A549 (cell line): ENCODE measurements at regions not wholly inside any gene's neighbourhood (a gene's known extent, or its start where the extent isn't known, plus 50 kb on each side); places are given as distances from the start of the nearest gene placed in this dataset.

Experiments
- ATAC-seq, 2 experiments: fragments of 200-7000 bp in 1 of 2; fragments of >200 bp in 1 of 2; cut with Nextera tagmentation in 1 of 2; cut with Tn5 transposase in 1 of 2; 3 replicates each; pipeline versions ENCODE4 v1.8.0 to v1.9.1; 2018 to 2020; ENCODE audit warnings: mild to moderate bottlenecking in 1 of 2, moderate library complexity in 1 of 2
- CTCF ChIA-PET: fragments of 300-600 bp; sonication (Branson Sonifier 250); formaldehyde crosslinking; extraction: SDS; loops from one replicate; lab custom pipeline; 2021; ENCODE audit warnings: antibody characterized with exemption, inconsistent platforms; lab: Yijun Ruan, JAX
- POLR2A ChIA-PET: fragments of 350-600 bp; formaldehyde crosslinking; extraction: SDS; loops from one replicate; lab custom pipeline; 2021; ENCODE audit warnings: antibody characterized with exemption, inconsistent platforms; lab: Yijun Ruan, JAX
- DNase-seq, 2 experiments: peaks; one replicate each; pipeline versions ENCODE4 v3.0.0 to v3.0.0-alpha.2; 2011 to 2016; ENCODE audit warnings: low read depth in 1 of 2, low spot score in 1 of 2
- FAIRE-seq: peaks from 2 replicates; lab custom pipeline; 2011; peaks lifted over from hg19 to GRCh38; lab: Jason Lieb, UNC
- H3K27ac ChIP-seq, 2 experiments: fragments of >200 bp; sonication (Bioruptor Twin); formaldehyde crosslinking; 3 replicates each; pipeline ENCODE4 v1.5.1; 2016 to 2017
- H3K4me1 ChIP-seq: fragments of >200 bp; sonication (Bioruptor Twin); formaldehyde crosslinking; 3 replicates; pipeline ENCODE4 v1.6.1; 2016
- H3K4me2 ChIP-seq: fragments of >200 bp; sonication (Bioruptor Twin); formaldehyde crosslinking; 3 replicates; pipeline ENCODE4 v1.6.1; 2016
- H3K4me3 ChIP-seq: fragments of >200 bp; sonication (Bioruptor Twin); formaldehyde crosslinking; 3 replicates; pipeline ENCODE4 v1.5.1; 2016
- H3K9me3 ChIP-seq: fragments of >200 bp; sonication (Bioruptor Twin); formaldehyde crosslinking; 3 replicates; pipeline ENCODE4 v1.6.1; 2016
- CEBPB ChIP-seq, 2 experiments: fragments of >200 bp in 1 of 2; sonication (Bioruptor Twin) in 1 of 2; formaldehyde crosslinking in 1 of 2; IDR thresholded peaks; 2 replicates each; pipeline ENCODE4 v1.6.1; 2012 to 2016
- ELK1 ChIP-seq: fragments of 150-350 bp; IDR thresholded peaks from 2 replicates; pipeline ENCODE4 v1.6.1; 2014; ENCODE audit warnings: low read depth, mild to moderate bottlenecking, low read length
- EP300 ChIP-seq, 2 experiments: fragments of >200 bp; sonication (Bioruptor Twin); formaldehyde crosslinking; IDR thresholded peaks; 2 replicates in 1 of 2; 3 replicates in 1 of 2; pipeline ENCODE4 v1.6.1; 2016 to 2017
- FOSL2 ChIP-seq, 2 experiments: fragments of 450-650 bp in 1 of 2; fragments of >200 bp in 1 of 2; sonication (Bioruptor Twin) in 1 of 2; formaldehyde crosslinking; IDR thresholded peaks; 2 replicates each; pipeline versions ENCODE4 v1.5.0 to v1.6.1; 2016 to 2020; ENCODE audit warnings: mild to moderate bottlenecking in 1 of 2, moderate library complexity in 1 of 2
- FOXS1 ChIP-seq: fragments of 250-450 bp; sonication (Bioruptor Pico); IDR thresholded peaks from 2 replicates; pipeline ENCODE4 v1.5.0; 2020; ENCODE audit warnings: mild to moderate bottlenecking, moderate library complexity
- GATA3 ChIP-seq: IDR thresholded peaks from 2 replicates; pipeline ENCODE4 v1.6.1; 2012; ENCODE audit warnings: borderline replicate concordance
- HMGXB4 ChIP-seq: fragments of 250-450 bp; sonication (Bioruptor Pico); IDR thresholded peaks from 2 replicates; pipeline ENCODE4 v1.5.0; 2021; ENCODE audit warnings: mild to moderate bottlenecking, moderate library complexity, borderline replicate concordance
- HOXA7 ChIP-seq: fragments of 250-450 bp; sonication (Bioruptor Pico); IDR thresholded peaks from 2 replicates; pipeline ENCODE4 v1.5.0; 2020; ENCODE audit warnings: mild to moderate bottlenecking, moderate library complexity
- HOXB13 ChIP-seq: fragments of 250-450 bp; sonication (Bioruptor Pico); IDR thresholded peaks from 2 replicates; pipeline ENCODE4 v1.5.0; 2020; ENCODE audit warnings: low read depth, mild to moderate bottlenecking, moderate library complexity
- HOXB5 ChIP-seq: fragments of 250-450 bp; sonication (Bioruptor Pico); IDR thresholded peaks from 2 replicates; pipeline ENCODE4 v1.5.0; 2020; ENCODE audit warnings: mild to moderate bottlenecking, moderate library complexity
- JUNB ChIP-seq: fragments of >200 bp; sonication (Bioruptor Twin); formaldehyde crosslinking; IDR thresholded peaks from 2 replicates; pipeline ENCODE4 v1.6.1; 2016
- MAX ChIP-seq: IDR thresholded peaks from 2 replicates; pipeline ENCODE4 v1.6.1; 2012
- NFE2L2 ChIP-seq: fragments of 150-350 bp; conservative IDR thresholded peaks from 2 replicates; pipeline ENCODE4 v1.6.1; 2014; ENCODE audit warnings: low read length
- POLR2AphosphoS2 ChIP-seq: conservative IDR thresholded peaks from 2 replicates; pipeline ENCODE4 v1.6.1; 2012; ENCODE audit warnings: low read length, improper control_type of control experiment, inconsistent platforms
- RAD21 ChIP-seq, 2 experiments: fragments of >200 bp in 1 of 2; sonication (Bioruptor Twin) in 1 of 2; formaldehyde crosslinking in 1 of 2; IDR thresholded peaks in 1 of 2; conservative IDR thresholded peaks in 1 of 2; 2 replicates in 1 of 2; 3 replicates in 1 of 2; pipeline ENCODE4 v1.6.1; 2012 to 2018; ENCODE audit warnings: inconsistent platforms in 1 of 2
- RARB ChIP-seq: fragments of 250-450 bp; sonication (Bioruptor Pico); IDR thresholded peaks from 2 replicates; pipeline ENCODE4 v1.8.0; 2021; ENCODE audit warnings: mild to moderate bottlenecking, moderate library complexity
- RNF2 ChIP-seq: fragments of 200-600 bp; sonication (generic); IDR thresholded peaks from 2 replicates; pipeline ENCODE4 v1.6.1; 2016; ENCODE audit warnings: low read depth, mild to moderate bottlenecking, antibody characterized with exemption, moderate library complexity, borderline replicate concordance
- SMC3 ChIP-seq: fragments of >200 bp; sonication (Bioruptor Twin); formaldehyde crosslinking; IDR thresholded peaks from 3 replicates; pipeline ENCODE4 v1.6.1; 2018; ENCODE audit warnings: inconsistent platforms
- ZC3H11A ChIP-seq: fragments of 450-650 bp; IDR thresholded peaks from 2 replicates; pipeline ENCODE4 v1.6.1; 2014; ENCODE audit warnings: antibody characterized with exemption, mild to moderate bottlenecking
- ZFP36 ChIP-seq: fragments of 450-650 bp; IDR thresholded peaks from 2 replicates; pipeline ENCODE4 v1.6.1; 2014; ENCODE audit warnings: borderline replicate concordance; ENCODE audit not compliant: partially characterized antibody
- WGBS: methylation state at CpG from one replicate; pipeline ENCODE4 v1.1.6; 2017; ENCODE audit errors: missing lambda C conversion rate; 5-methylcytosine and 5-hydroxymethylcytosine counted together
- TF ChIP-seq, protein P1 (sequence below): IDR thresholded peaks from 2 replicates; pipeline ENCODE4 v1.6.1; 2012
- TF ChIP-seq, protein P2 (sequence below): fragments of >200 bp; sonication (Bioruptor Twin); formaldehyde crosslinking; IDR thresholded peaks from 2 replicates; pipeline ENCODE4 v1.6.1; 2016

GRCh38 chr6:74690365-74690764 is 515.5 kb downstream of the COL12A1 start:
- 87% methylated on average over 2 of the region's 2 CpGs for WGBS
- POLR2A ChIA-PET = no interaction called here
- CTCF ChIA-PET = no interaction called here
- FAIRE-seq (no peak), ATAC-seq (no peak), DNase-seq (no peak)
- H3K4me3 ChIP-seq = no peak overlapping the region
- H3K27ac ChIP-seq = no peak overlapping the region
- no peaks in the 10 kb centered on the region for H3K9me3 ChIP-seq
- TF ChIP-seq ZC3H11A (no peak), ELK1 (no peak), RNF2 (no peak), FOSL2 (IDR thresholded peaks at IDR 0.05) (no peak), FOSL2 (CRISPR knock-in tag; IDR thresholded peaks at IDR 0.05) (no peak), GATA3 (no peak)
- TF ChIP-seq, protein P1, sequence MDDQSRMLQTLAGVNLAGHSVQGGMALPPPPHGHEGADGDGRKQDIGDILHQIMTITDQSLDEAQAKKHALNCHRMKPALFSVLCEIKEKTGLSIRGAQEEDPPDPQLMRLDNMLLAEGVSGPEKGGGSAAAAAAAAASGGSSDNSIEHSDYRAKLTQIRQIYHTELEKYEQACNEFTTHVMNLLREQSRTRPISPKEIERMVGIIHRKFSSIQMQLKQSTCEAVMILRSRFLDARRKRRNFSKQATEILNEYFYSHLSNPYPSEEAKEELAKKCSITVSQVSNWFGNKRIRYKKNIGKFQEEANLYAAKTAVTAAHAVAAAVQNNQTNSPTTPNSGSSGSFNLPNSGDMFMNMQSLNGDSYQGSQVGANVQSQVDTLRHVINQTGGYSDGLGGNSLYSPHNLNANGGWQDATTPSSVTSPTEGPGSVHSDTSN = no peak
- no peak overlapping the region for H3K4me2 ChIP-seq
- no peaks in the 10 kb centered on the region for H3K4me1 ChIP-seq

- WGBS = 37% methylated on average over 2 of the region's 2 CpGs
- FAIRE-seq (no peak), ATAC-seq (no peak)
- H3K4me2 ChIP-seq = no peak overlapping the region
- H3K27ac ChIP-seq = no peak overlapping the region
- H3K4me1 ChIP-seq = no peaks in the 10 kb centered on the region
- H3K9me3 ChIP-seq = no peaks in the 10 kb centered on the region
- POLR2A ChIA-PET = no interaction called here
- TF ChIP-seq FOXS1 (CRISPR knock-in tag) (no peak), EP300 (IDR thresholded peaks at IDR 0.05) (no peak), MAX (no peak), HOXB13 (CRISPR knock-in tag) (no peak), HOXA7 (CRISPR knock-in tag) (no peak), POLR2AphosphoS2 (no peak), SMC3 (no peak), CEBPB (IDR thresholded peaks at IDR 0.05) (no peak), RAD21 (conservative IDR thresholded peaks at IDR 0.05 in 1 of 2, IDR thresholded peaks at IDR 0.05 in 1 of 2) (no peak), NFE2L2 (no peak), HOXB5 (CRISPR knock-in tag) (no peak), RARB (CRISPR knock-in tag) (no peak), ZC3H11A (no peak), JUNB (no peak), FOSL2 (IDR thresholded peaks at IDR 0.05) (no peak), FOSL2 (CRISPR knock-in tag; IDR thresholded peaks at IDR 0.05) (no peak), HMGXB4 (CRISPR knock-in tag) (no peak), ZFP36 (no peak)
- TF ChIP-seq, protein P2, sequence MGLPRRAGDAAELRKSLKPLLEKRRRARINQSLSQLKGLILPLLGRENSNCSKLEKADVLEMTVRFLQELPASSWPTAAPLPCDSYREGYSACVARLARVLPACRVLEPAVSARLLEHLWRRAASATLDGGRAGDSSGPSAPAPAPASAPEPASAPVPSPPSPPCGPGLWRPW = no peak
- TF ChIP-seq, all 56 proteins: peak for 0
- CTCF ChIA-PET = no interaction called here
- DNase-seq = no peak
- no peak overlapping the region for H3K4me3 ChIP-seq
Measured at GRCh38 chr6:74689601-74690000, 516.3 kb downstream of the COL12A1 start.
